PC-3 (cell line): ENCODE measurements at regions not wholly inside any gene's neighbourhood (a gene's known extent, or its start where the extent isn't known, plus 50 kb on each side); places are given as distances from the start of the nearest gene placed in this dataset.

Experiments
- CTCF ChIP-seq: fragments of 300-600 bp; sonication (generic); conservative IDR thresholded peaks from 2 replicates; pipeline ENCODE4 v1.5.1; 2017; ENCODE audit warnings: antibody characterized with exemption, low read depth, mild to moderate bottlenecking, low read length
- EZH2 ChIP-seq: fragments of 300-600 bp; sonication (generic); IDR thresholded peaks from one replicate; pipeline ENCODE4 v1.6.1; 2017; ENCODE audit warnings: antibody characterized with exemption, mild to moderate bottlenecking, low read length; ENCODE audit not compliant: unreplicated experiment
- EZH2phosphoT487 ChIP-seq: fragments of 300-600 bp; sonication (generic); IDR thresholded peaks from 2 replicates; pipeline ENCODE4 v1.6.1; 2018; ENCODE audit warnings: mild to moderate bottlenecking, antibody characterized with exemption, low read length, borderline replicate concordance

DNA sequence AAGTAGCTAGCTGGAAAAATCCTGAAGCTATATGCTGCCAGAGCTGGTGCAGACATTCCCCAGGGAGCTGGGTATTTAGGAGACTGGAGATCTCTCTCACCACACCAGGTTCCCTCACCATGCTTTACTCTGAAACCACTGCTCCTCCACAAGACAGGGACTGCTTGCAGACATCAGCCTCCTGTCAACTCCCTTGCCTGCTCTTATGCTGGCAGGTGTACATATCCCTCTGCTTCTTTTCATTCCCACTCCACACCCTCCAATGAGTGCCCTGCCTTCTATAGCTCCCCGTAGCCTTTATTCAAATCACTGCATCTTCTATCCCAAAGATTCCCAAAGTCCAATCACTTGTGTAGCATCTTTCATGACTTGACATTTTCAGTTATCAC, 380.7 kb downstream of the NFIB start:
- TF ChIP-seq CTCF (no peak), EZH2phosphoT487 (no peak), EZH2 (no peak)
